Testis (tissue), 2 donors: ENCODE measurements at regions not wholly inside any gene's neighbourhood (a gene's known extent, or its start where the extent isn't known, plus 50 kb on each side); places are given as distances from the start of the nearest gene placed in this dataset.

Experiments
- DNase-seq: peaks from one replicate; pipeline ENCODE4 v3.0.0-alpha.2; 2019
- H3K27ac ChIP-seq, 2 donors: fragments of 200-600 bp; sonication (generic); one replicate each; pipeline ENCODE4 v1.5.1; 2019
- H3K27me3 ChIP-seq: fragments of 200-600 bp; sonication (generic); one replicate; pipeline ENCODE4 v1.5.1; 2019
- H3K36me3 ChIP-seq: fragments of 200-600 bp; sonication (generic); one replicate; pipeline ENCODE4 v1.5.1; 2017; ENCODE audit warnings: low read depth; ENCODE audit errors: missing control alignments
- H3K4me1 ChIP-seq: fragments of 200-600 bp; sonication (generic); one replicate; pipeline ENCODE4 v1.5.1; 2019
- H3K4me3 ChIP-seq, 2 donors: fragments of 200-600 bp; sonication (generic); one replicate each; pipeline ENCODE4 v1.5.1; 2017 to 2019
- H3K9me3 ChIP-seq: fragments of 200-600 bp; sonication (generic); one replicate; pipeline ENCODE4 v1.5.1; 2017
- POLR2A ChIP-seq: fragments of 450-650 bp; IDR thresholded peaks from one replicate; pipeline ENCODE4 v1.6.1; 2017; ENCODE audit warnings: antibody characterized with exemption, mild to moderate bottlenecking, moderate library complexity
- WGBS, 2 donors: methylation state at CpG; one replicate each; pipeline ENCODE4 v1.1.5; 2018; 5-methylcytosine and 5-hydroxymethylcytosine counted together
- intact Hi-C: fragments of 100-400 bp; cut with DNase I; formaldehyde crosslinking; loops from one replicate; pipeline ENCODE4 v1.15.1; 2023; ENCODE audit warnings: low total_unique reads
- TF ChIP-seq, protein P1 (sequence below), 3 experiments: fragments of 450-650 bp in 2 of 3; fragments of 200-600 bp in 1 of 3; sonication (generic) in 1 of 3; IDR thresholded peaks; one replicate each; pipeline ENCODE4 v1.5.1; 2016 to 2019; ENCODE audit warnings: antibody characterized with exemption in 3 of 3, mild to moderate bottlenecking in 2 of 3, moderate library complexity in 1 of 3

DNA sequence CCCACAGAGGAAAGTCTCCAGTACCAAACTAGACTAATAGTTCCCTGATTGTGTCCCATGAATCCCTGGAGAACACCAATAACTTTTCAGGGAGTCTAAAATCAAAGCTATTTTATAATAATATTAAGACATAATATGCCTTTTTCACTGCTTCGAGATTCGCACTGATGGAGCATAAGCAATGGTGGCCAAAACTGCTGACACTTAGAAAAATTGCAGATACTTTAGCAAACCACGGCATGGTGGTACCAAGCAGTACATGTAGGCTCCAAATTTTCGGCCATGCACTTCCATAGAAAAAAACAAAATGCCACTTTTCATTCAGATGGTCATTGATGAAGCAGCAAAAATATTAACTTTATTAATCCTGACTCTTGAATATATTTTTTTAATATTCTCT, 100.3 kb upstream of the PCSK1 start:
- no peak overlapping the region for H3K27ac ChIP-seq
- no peak overlapping the region for H3K4me3 ChIP-seq
- H3K36me3 ChIP-seq: no peaks in the 10 kb centered on the region
- H3K27me3 ChIP-seq: no peaks in the 10 kb centered on the region
- peaks cover 3% of the 10 kb centered on the region for H3K4me1 ChIP-seq
- intact Hi-C loops: no loop called here
- no peak for DNase-seq
- 87 to 98% methylated on average over 4 of the region's 4 CpGs for WGBS, 2 donors
- TF ChIP-seq POLR2A: no peak
- TF ChIP-seq, protein P1, sequence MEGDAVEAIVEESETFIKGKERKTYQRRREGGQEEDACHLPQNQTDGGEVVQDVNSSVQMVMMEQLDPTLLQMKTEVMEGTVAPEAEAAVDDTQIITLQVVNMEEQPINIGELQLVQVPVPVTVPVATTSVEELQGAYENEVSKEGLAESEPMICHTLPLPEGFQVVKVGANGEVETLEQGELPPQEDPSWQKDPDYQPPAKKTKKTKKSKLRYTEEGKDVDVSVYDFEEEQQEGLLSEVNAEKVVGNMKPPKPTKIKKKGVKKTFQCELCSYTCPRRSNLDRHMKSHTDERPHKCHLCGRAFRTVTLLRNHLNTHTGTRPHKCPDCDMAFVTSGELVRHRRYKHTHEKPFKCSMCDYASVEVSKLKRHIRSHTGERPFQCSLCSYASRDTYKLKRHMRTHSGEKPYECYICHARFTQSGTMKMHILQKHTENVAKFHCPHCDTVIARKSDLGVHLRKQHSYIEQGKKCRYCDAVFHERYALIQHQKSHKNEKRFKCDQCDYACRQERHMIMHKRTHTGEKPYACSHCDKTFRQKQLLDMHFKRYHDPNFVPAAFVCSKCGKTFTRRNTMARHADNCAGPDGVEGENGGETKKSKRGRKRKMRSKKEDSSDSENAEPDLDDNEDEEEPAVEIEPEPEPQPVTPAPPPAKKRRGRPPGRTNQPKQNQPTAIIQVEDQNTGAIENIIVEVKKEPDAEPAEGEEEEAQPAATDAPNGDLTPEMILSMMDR (IDR thresholded peaks at IDR 0.05): no peak
- H3K9me3 ChIP-seq: no peaks in the 10 kb centered on the region

DNA sequence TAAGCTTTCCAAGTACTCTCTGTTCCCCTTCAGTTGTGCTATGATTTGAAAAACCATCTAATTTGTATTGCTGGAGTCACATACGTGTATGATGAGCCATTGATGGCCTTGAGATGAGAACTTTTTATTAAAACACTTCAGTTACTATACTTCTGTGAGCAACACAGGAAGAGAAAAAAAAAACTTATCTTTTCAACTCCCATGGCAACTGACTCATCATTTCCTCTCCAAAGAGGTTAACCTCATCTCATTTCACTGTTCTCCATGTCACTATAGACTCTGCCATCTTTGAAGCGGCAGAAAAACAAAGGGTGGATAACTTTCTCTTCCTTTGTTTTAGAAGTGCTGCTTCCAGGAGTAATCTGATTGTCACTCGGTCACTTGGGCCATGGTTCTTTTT, 104.3 kb upstream of the PCSK1 start:
- no peaks in the 10 kb centered on the region for H3K9me3 ChIP-seq
- no peak overlapping the region for H3K4me3 ChIP-seq
- no peaks in the 10 kb centered on the region for H3K36me3 ChIP-seq
- peaks cover 3% of the 10 kb centered on the region for H3K4me1 ChIP-seq
- no peaks in the 10 kb centered on the region for H3K27me3 ChIP-seq
- intact Hi-C loops: no loop called here
- DNase-seq: no peak
- TF ChIP-seq, protein P1 (IDR thresholded peaks at IDR 0.05): no peak
- no peak for TF ChIP-seq POLR2A
- 52 to 54% methylated on average over 3 of the region's 3 CpGs for WGBS, 2 donors
- no peak overlapping the region for H3K27ac ChIP-seq

DNA sequence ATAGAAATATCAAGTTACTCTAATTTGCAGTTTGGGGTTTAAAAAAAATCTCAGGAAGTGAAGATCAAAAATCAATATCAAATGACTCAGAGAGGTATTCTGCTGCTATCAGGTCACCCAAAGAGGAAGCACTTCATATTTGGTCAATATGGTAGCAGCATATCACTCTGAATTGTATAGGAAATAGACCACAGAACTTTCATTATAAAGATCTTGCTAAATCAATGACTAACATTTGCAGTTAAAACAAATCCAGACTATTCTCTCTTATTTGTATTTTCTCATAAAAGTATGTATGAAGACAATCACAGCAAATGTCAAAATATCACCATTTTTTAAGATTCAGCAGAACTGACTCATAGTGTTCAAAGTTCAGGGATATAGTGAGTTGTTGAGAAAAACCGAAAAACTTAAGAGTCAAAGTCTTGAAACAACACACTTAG, 105.8 kb upstream of the PCSK1 start:
- 83 to 91% methylated on average over 1 of the region's 1 CpG for WGBS, 2 donors
- no peaks in the 10 kb centered on the region for H3K27me3 ChIP-seq
- no peaks in the 10 kb centered on the region for H3K36me3 ChIP-seq
- intact Hi-C loops: no loop called here
- DNase-seq: no peak
- H3K9me3 ChIP-seq: no peaks in the 10 kb centered on the region
- TF ChIP-seq, protein P1 (IDR thresholded peaks at IDR 0.05): no peak
- no peak overlapping the region for H3K27ac ChIP-seq
- no peak overlapping the region for H3K4me3 ChIP-seq
- H3K4me1 ChIP-seq: peaks cover 3% of the 10 kb centered on the region

DNA sequence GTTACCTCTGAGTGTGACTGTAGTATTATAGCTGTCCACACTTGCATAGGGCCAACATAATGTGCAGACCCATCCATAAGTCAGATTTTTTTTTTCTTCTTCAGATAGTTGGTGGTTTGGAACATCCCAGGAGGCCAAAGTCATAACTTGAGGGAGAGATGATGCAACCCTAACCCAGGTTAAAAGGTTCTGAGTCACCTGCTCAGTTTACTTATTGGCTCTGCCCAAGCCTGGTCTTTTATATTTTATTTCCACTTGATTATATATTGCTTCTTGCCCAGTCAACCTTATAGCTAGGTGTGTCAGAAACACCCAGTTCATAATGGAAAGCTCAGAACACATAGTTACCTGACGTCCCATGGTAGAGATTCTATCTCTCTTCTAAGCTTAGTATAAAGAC, 113.1 kb upstream of the PCSK1 start:
- Histone ChIP-seq H3K27ac (no peak overlapping the region), H3K36me3 (no peaks in the 10 kb centered on the region), H3K27me3 (no peaks in the 10 kb centered on the region), H3K4me3 (no peak overlapping the region), H3K9me3 (no peaks in the 10 kb centered on the region), H3K4me1 (no peaks in the 10 kb centered on the region)
- intact Hi-C loops: no loop called here
- TF ChIP-seq POLR2A: no peak
- TF ChIP-seq, protein P1 (IDR thresholded peaks at IDR 0.05): no peak
- no peak for DNase-seq
- 70 to 82% methylated on average over 1 of the region's 1 CpG for WGBS, 2 donors

DNA sequence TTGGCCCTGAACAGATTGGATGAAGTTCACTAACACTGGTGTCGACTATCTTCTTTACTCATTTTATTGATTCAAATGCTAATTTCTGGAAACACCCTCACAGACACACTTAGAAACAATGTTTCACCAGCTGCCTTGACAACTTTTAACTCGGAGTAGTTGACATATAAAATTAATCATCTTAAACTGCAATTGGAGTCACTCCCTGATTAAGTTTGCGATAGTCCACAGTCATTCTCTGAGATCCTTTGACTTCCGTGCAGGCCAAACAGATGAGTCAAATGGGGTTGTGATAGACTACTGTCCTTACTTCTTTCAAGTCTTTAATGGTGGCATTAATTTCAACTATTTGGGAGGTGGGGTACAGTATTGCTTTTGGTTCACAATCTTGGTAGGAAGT, 114.4 kb upstream of the PCSK1 start:
- no peak for TF ChIP-seq POLR2A
- TF ChIP-seq, protein P1 (IDR thresholded peaks at IDR 0.05): no peak
- H3K4me1 ChIP-seq: no peaks in the 10 kb centered on the region
- WGBS, 2 donors: 49 to 68% methylated on average over 4 of the region's 4 CpGs
- no peaks in the 10 kb centered on the region for H3K36me3 ChIP-seq
- no peak overlapping the region for H3K27ac ChIP-seq
- no peak for DNase-seq
- H3K27me3 ChIP-seq: no peaks in the 10 kb centered on the region
- no peaks in the 10 kb centered on the region for H3K9me3 ChIP-seq
- intact Hi-C loops: no loop called here
- no peak overlapping the region for H3K4me3 ChIP-seq
